ENCODE measurements at regions not wholly inside any gene's neighbourhood (a gene's known extent, or its start where the extent isn't known, plus 50 kb on each side); places are given as distances from the start of the nearest gene placed in this dataset.

DNA sequence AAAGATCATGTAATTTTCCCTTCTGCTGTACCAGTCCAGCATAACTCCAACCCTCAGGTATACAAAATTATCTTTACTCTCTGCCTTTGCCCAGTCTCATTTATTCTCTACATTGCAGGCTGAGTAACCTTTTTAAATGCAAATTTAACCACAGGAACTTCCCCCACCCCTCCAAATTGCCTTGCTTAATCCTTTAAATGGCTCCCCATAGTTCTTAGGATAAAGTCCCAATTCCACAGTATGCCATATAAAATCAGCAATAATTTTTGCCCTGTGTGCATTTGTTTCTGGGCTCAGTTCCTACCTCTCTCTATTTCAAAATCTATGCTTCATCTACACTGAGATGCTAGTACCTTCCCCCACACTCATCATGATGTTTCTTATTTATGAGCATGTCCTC lies 879.7 kb downstream of the RPA4 start:
- Histone ChIP-seq H3K9me1 (ENCODE audit: insufficient read depth, low read length) (no peaks in the 10 kb centered on the region), H3K79me1 (ENCODE audit: low read depth in 1 of 2, low read length in 2 of 2) (no peaks in the 10 kb centered on the region), H2AK9ac (replicated peaks; ENCODE audit: low read depth, low read length, poor library complexity) (no peak overlapping the region), H3K36me3 (ENCODE audit: control insufficient read depth, insufficient read depth, low read length) (no peaks in the 10 kb centered on the region), H3K9ac (ENCODE audit: low read depth, low read length) (no peak overlapping the region), H2BK20ac (ENCODE audit: low read depth, low read length) (no peak overlapping the region), H2BK15ac (ENCODE audit: low read depth, low read length) (no peak overlapping the region), H4K20me1 (ENCODE audit: insufficient read depth, low read length) (no peaks in the 10 kb centered on the region), H4K91ac (ENCODE audit: insufficient read depth, low read depth, low read length) (no peak overlapping the region), H3K18ac (ENCODE audit: low read depth, low read length) (no peak overlapping the region), H2BK120ac (ENCODE audit: low read depth, low read length) (no peak overlapping the region), H2AK5ac (ENCODE audit: low read depth, low read length) (no peak overlapping the region), H2AFZ (replicated peaks; ENCODE audit: low read length, poor library complexity) (no peak overlapping the region), H3K27me3 (ENCODE audit: control insufficient read depth, insufficient read depth, low read length) (peaks cover 2% of the 10 kb centered on the region), H3K27ac (ENCODE audit: insufficient read depth, low read length) (no peak overlapping the region), H3K14ac (replicated peaks; ENCODE audit: low read depth, low read length) (no peak overlapping the region), H4K5ac (ENCODE audit: low read depth, low read length) (no peak overlapping the region), H3K4me1 (ENCODE audit: control insufficient read depth, insufficient read depth, low read length) (no peaks in the 10 kb centered on the region), H2BK5ac (ENCODE audit: low read depth, low read length, poor library complexity, severe bottlenecking) (no peak overlapping the region), H3K56ac (ENCODE audit: extremely low read depth, insufficient read depth, low read length) (no peak overlapping the region), H3K4ac (ENCODE audit: low read depth, low read length) (no peak overlapping the region), H3K4me2 (ENCODE audit: low read depth, low read length) (no peak overlapping the region), H3K9me3 (ENCODE audit: control insufficient read depth, insufficient read depth, low read length) (no peaks in the 10 kb centered on the region), H3K4me3 (ENCODE audit: insufficient read depth, low read depth, low read length) (no peak overlapping the region), H4K8ac (ENCODE audit: low read depth in 2 of 2, low read length in 2 of 2) (no peak overlapping the region), H3K23ac (ENCODE audit: low read depth, low read length) (no peak overlapping the region)
- ChIA-PET POLR2A (ENCODE audit: unreplicated experiment) (no interaction called here), CTCF (no interaction called here)
- no peak for DNase-seq
- TF ChIP-seq NFE2L2 (IDR thresholded peaks at IDR 0.05; ENCODE audit: low read depth, low read length) = no peak
- TF ChIP-seq SMC3 (IDR thresholded peaks at IDR 0.05; ENCODE audit: low read depth, low read length) = no peak
- TF ChIP-seq RAD21 (IDR thresholded peaks at IDR 0.05; ENCODE audit: low read length) = no peak
- TF ChIP-seq RCOR1 (IDR thresholded peaks at IDR 0.05; ENCODE audit: insufficient replicate concordance, low read length) = no peak
- no peak for TF ChIP-seq CEBPB (IDR thresholded peaks at IDR 0.05; ENCODE audit: low read depth, low read length)
- TF ChIP-seq MAZ (IDR thresholded peaks at IDR 0.05; ENCODE audit: borderline replicate concordance, low read depth, low read length) = no peak
- TF ChIP-seq RFX5 (IDR thresholded peaks at IDR 0.05; ENCODE audit: low read depth, low read length) = no peak
- no peak for TF ChIP-seq MXI1 (IDR thresholded peaks at IDR 0.05; ENCODE audit: borderline replicate concordance, low read depth, low read length)
- TF ChIP-seq BHLHE40 (IDR thresholded peaks at IDR 0.05; ENCODE audit: low read depth, low read length) = no peak
- no peak for TF ChIP-seq MAFK (IDR thresholded peaks at IDR 0.05; ENCODE audit: low read depth, low read length)
- TF ChIP-seq CHD1 (IDR thresholded peaks at IDR 0.05; ENCODE audit: low read depth, low read length) = no peak
- TF ChIP-seq, protein P1, sequence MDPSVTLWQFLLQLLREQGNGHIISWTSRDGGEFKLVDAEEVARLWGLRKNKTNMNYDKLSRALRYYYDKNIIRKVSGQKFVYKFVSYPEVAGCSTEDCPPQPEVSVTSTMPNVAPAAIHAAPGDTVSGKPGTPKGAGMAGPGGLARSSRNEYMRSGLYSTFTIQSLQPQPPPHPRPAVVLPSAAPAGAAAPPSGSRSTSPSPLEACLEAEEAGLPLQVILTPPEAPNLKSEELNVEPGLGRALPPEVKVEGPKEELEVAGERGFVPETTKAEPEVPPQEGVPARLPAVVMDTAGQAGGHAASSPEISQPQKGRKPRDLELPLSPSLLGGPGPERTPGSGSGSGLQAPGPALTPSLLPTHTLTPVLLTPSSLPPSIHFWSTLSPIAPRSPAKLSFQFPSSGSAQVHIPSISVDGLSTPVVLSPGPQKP (IDR thresholded peaks at IDR 0.05; ENCODE audit: borderline replicate concordance, low read depth, low read length) = no peak
- no peak for TF ChIP-seq POLR2A (IDR thresholded peaks at IDR 0.05; ENCODE audit: low read depth, low read length)
- TF ChIP-seq, protein P2, sequence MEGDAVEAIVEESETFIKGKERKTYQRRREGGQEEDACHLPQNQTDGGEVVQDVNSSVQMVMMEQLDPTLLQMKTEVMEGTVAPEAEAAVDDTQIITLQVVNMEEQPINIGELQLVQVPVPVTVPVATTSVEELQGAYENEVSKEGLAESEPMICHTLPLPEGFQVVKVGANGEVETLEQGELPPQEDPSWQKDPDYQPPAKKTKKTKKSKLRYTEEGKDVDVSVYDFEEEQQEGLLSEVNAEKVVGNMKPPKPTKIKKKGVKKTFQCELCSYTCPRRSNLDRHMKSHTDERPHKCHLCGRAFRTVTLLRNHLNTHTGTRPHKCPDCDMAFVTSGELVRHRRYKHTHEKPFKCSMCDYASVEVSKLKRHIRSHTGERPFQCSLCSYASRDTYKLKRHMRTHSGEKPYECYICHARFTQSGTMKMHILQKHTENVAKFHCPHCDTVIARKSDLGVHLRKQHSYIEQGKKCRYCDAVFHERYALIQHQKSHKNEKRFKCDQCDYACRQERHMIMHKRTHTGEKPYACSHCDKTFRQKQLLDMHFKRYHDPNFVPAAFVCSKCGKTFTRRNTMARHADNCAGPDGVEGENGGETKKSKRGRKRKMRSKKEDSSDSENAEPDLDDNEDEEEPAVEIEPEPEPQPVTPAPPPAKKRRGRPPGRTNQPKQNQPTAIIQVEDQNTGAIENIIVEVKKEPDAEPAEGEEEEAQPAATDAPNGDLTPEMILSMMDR (conservative IDR thresholded peaks at IDR 0.05; ENCODE audit: low read depth, low read length) = no peak
- no peak for TF ChIP-seq FOS (IDR thresholded peaks at IDR 0.05; ENCODE audit: low read depth, low read length)
- TF ChIP-seq USF2 (IDR thresholded peaks at IDR 0.05; ENCODE audit: low read depth, low read length) = no peak
- dilution Hi-C loops (cut with HindIII; ENCODE audit: low sequenced_read_pairs, unreplicated experiment) (no loop called here), in situ Hi-C loops (cut with MboI; ENCODE audit: low sequenced_read_pairs) (no loop called here), intact Hi-C loops (cut with micrococcal nuclease) (no loop called here)
- ATAC-seq (ENCODE audit: low read depth) = no peak
- no TSS peak for BruUV-seq (replicated peaks)
